Amygdala (tissue), 56 donors: ENCODE measurements at regions not wholly inside any gene's neighbourhood (a gene's known extent, or its start where the extent isn't known, plus 50 kb on each side); places are given as distances from the start of the nearest gene placed in this dataset.
A peak's percentile ranks its signal among the peaks of the same experiment; 100 is the strongest.

Experiments
- DNase-seq, 56 donors: peaks; one replicate each; lab custom pipeline; 2025; lab: John Stamatoyannopoulos, UW

DNA sequence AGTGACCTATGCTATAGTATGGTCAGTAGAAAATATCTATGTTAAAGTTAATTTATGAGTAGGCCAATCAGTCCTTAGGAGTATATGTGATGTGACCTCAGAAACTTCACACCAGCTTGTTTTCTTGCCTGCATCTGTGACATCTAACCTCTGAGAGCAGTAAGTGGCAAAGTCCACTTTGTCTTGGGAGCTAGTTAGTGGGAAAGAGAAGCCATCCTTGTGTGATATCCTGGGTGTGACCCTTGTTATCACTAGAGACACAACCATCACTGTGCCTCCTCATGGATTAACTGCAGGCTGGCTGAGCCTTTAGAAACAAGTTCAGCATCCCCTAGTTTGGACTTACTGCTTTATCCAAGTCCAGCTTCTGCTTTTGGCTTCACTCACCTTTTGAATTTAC lies 170.6 kb upstream of the STXBP6 start:
- DNase-seq: no peak

GRCh38 chr14:25215607-25216006 lies 165.7 kb upstream of the STXBP6 start:
- peak in 1 of 56 donors; percentile 2 for DNase-seq

DNA sequence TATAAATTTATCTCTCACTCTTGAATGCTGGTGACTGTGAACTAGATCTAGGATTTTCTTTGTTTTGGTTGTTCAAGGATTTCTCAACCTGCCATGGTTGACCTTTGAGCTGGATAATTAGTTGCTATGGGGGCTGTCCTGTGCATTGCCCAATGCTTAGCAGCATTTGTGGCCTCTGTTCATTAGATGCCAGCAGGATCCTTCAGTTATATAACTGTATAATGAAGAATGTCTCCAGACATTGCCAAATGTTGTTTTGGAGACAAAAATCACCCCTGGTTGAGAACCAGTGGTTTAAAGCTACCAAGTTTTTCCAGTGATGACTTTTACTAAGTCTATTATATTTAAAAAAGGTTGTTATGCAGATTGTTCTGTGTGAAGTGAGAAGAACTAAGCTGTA lies 147.9 kb upstream of the STXBP6 start:
- no peak for DNase-seq

GRCh38 chr14:25180221-25180620 lies 130.3 kb upstream of the STXBP6 start:
- DNase-seq: no peak

DNA sequence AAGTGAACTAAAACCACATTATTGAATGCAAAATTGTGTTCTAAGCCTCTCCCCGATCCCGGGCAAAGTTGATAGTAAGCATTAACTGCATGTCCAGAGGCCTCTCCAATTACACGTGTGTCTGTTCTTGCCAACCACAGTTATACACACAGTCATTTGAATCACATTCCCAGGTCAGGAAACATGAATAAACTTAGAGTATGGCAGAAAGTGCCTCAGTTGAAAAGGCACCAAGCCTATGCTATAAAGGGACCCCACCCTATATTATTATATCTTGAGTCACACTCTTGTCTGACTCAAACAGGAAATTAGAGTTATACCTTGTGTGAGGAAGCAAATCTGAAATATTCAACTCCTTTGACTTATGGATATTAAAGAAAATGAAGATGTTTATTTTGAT lies 128.3 kb upstream of the STXBP6 start:
- DNase-seq: no peak

- peak in 1 of 56 donors; percentile 6 for DNase-seq
These were observed 101.2 kb upstream of the STXBP6 start for GRCh38 chr14:25150934-25151790.

DNA sequence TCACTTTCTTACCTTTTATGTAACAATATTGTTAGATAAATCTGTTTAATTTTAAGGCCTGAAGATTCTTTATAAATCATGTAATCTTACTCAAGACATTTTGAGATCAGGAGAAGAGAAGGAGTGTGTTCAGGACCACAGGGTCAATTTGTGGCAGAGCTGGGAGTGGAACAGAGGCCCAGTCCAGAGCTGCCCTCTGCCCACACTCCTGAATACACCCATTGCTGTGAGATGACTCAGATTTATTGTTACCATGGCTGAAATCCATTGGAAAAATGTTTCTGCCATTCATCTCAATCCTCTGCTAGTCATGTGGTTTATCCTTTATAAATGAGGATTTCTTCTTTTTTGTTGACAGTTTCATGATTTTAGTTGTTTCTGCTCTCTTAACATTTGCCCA lies 100.5 kb upstream of the STXBP6 start:
- no peak for DNase-seq

DNA sequence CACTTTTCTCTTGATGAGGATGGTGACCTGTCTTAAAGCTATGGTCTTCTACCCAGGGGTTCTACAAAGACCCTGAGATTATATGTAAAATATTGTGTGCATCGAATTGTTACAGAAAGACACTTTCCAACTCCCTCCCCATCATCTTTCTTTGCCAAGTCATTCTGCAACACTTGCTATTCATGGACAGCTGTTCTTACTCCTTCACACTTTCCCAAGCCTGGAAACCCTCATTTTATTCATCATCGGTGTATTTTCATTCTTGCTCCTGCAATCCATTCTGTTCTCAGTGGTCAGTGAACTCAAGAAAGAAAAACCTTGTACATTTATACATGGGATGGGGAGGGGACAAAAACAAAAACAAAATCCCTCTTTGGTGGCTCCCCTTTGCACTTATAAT lies 90.5 kb upstream of the STXBP6 start:
- DNase-seq: no peak

- DNase-seq: no peak
These were observed 86.9 kb upstream of the STXBP6 start for GRCh38 chr14:25136811-25137210.

DNA sequence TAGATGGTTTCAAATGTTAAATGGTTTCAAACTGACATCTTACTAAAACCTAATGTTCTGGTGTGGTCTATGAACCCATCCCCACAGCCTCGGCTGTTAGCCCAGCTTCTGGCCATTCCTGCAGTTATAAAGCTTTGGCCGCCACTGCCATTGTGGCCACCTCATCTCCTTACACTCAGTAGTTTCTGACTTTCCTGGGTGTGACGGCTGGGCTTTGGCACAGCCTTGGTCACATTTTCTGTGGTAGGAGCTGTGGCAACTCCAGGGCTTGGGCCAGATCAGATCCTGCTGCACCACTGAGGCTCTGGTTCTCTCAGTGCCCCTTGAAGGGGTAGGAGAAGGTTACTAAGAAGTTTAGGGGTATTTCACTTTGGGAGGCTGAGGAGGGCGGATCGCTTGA lies 84.2 kb upstream of the STXBP6 start:
- no peak for DNase-seq

DNA sequence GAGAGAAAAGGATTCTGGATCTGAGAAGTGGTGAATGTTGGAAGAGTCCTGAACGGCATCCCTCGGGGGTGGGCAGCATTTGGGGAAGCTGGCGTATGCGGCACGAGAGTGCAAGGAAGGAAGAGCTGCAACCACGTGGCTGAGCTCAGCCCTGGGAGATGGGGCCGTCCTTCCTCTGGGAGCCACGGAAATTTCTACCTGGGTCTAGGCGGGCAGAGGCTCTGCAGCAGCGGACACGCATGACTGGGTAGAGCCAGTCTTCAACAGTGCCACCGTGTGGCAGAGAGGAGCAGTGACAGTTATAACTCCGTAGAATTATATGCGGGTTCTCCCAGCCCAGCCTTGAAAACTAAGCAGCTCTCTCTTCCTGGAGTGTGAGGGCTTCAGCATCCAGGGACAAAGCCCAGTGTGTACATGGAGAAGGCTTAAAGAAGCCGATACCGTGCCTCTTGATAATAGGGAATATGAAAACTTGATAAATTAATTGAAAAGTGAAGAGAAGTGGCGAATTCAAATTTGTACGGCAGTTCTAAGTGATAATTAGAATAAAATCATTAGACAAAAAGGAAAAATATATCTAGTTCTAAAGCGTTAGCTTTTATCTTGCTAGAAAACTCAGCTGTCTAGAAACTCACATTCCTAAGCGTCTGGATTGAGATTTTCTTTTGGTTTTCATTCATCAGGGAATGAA lies 82.9 kb upstream of the STXBP6 start:
- DNase-seq: peak in 46 of 56 donors; percentile 7 to 71 (median 38)

GRCh38 chr14:25132094-25132493 lies 82.1 kb upstream of the STXBP6 start:
- DNase-seq: no peak

- DNase-seq: no peak
These were observed 72.9 kb upstream of the STXBP6 start for GRCh38 chr14:25122843-25123242.

GRCh38 chr14:25122211-25122610 lies 72.3 kb upstream of the STXBP6 start:
- no peak for DNase-seq

DNA sequence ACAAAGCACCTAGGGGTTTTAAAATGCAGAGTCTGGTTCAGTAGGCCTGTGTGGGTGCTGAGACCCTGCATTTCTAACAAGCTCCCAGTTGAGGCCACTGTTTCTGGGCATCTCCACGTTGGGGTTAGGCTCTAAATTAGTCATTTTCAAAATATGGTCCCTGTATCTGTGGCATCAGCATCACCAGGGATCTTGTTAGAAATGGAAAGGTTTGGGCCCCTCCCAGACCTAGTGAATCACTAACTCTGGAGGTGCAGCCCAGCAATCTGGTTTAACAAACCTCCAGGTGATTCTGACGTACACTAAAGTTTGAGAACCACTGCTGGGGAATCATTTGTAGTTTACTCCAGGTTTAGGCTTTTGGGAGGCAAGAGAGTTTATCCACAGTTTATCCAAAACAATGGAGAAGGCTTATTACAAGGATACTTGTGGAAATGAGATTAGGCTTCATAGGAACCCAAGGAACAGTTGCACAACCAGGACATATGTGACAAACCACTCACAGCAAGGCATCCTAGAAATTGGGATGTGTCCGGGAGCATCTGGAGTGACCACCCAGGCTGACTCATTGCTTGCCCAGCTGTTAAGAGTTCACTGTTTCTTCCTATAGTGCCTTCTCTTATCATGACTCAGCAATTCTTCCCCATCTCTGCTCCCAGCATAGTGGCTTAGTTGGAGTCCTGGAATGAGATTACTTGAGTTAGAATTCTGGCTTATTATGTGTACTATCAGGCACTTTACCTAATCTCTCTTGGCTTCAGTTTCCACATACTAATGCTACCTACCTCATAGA lies 71.6 kb upstream of the STXBP6 start:
- DNase-seq: peak in 1 of 56 donors; percentile 11

DNA sequence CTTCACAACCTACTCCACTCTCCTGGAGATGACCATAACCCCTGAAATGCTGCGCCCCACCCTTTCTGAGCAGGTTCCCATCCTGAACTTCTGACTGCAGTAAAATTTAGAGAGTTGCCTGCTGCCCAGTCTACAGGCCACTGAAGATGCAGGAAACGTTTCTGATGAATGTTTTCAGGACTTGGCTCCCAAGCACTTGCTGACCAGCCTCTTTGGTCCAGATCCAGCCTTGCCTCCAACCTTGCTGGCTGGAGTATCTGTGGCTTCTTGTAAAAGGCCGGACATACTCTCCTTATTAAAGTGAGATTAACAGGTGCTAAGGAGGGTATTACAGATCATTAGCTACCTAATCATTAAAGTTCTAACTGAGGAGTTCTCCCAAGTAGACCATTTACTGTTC lies 70.3 kb upstream of the STXBP6 start:
- no peak for DNase-seq

GRCh38 chr14:25118671-25119070 lies 68.7 kb upstream of the STXBP6 start:
- DNase-seq: no peak

DNA sequence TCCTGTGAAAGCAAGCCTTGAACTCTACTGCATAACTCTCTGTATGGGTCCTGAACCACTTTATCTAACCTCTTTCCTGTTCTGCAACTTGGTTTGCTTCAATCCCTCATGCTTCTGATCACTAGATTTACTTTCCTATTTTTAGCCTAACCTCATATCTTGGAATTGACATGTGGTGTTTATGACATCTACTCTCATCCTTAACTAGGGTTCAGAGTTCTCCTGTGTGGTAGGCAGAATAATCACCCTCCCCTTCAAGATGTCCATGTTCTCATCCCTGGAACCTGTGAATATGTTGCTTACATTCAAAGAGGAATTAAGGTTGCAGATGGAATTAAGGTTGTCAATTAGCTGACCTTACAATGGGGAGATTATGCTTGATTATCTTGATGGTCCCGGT lies 67.4 kb upstream of the STXBP6 start:
- DNase-seq: no peak

- DNase-seq: no peak
These were observed 66.7 kb upstream of the STXBP6 start for GRCh38 chr14:25116607-25117006.

- DNase-seq: no peak
These were observed 63.4 kb upstream of the STXBP6 start for GRCh38 chr14:25113394-25113793.

GRCh38 chr14:25111061-25111601 lies 61.2 kb upstream of the STXBP6 start:
- DNase-seq: peak in 12 of 56 donors; percentile 2 to 50 (median 13)
